ENCODE measurements at regions not wholly inside any gene's neighbourhood (a gene's known extent, or its start where the extent isn't known, plus 50 kb on each side); places are given as distances from the start of the nearest gene placed in this dataset.

DNA sequence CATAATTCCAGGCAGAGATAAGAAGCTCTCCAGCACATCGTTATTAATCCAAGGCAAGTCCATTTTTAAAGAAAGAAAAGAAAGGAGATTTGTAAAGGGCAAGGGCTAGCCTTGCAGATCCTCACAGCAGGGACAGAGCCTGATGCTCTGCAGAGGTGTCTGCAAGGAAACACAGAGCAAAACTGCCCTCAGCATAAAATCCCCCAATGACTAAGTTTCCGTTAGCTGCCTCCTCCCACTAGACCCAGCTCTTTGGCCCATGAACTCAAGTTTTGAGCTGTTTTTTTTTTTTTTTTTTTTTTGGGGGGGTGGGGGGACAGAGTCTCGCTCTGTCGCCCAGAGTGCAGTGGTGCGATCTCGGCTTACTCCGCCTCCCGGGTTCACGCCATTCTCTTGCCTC is 300.7 kb downstream of the MTERF1 start:
- Histone ChIP-seq H3K4me3 (ENCODE audit: low read length in 2 of 2) (no peak overlapping the region), H2AFZ (ENCODE audit: low read length) (no peak overlapping the region), H3K79me1 (ENCODE audit: low read depth, low read length) (no peaks in the 10 kb centered on the region), H2BK12ac (ENCODE audit: low read length) (no peak overlapping the region), H3K9me3 (replicated peaks in 1 of 2; ENCODE audit: control insufficient read depth in 2 of 2, insufficient read depth in 1 of 2, low read depth in 1 of 2, low read length in 2 of 2) (no peaks in the 10 kb centered on the region), H4K91ac (ENCODE audit: low read depth, low read length, poor library complexity) (no peak overlapping the region), H3K4me2 (ENCODE audit: insufficient read depth, low read length, poor library complexity, severe bottlenecking) (no peak overlapping the region), H3K14ac (ENCODE audit: low read length) (no peak overlapping the region), H4K8ac (ENCODE audit: low read depth, low read length) (no peak overlapping the region), H3K4me1 (ENCODE audit: control insufficient read depth in 2 of 2, insufficient read depth in 1 of 2, low read depth in 1 of 2, low read length in 2 of 2) (no peaks in the 10 kb centered on the region), H3K23ac (ENCODE audit: low read depth, low read length, poor library complexity) (no peak overlapping the region), H3K4ac (ENCODE audit: low read length) (no peak overlapping the region), H3K27me3 (ENCODE audit: control insufficient read depth in 3 of 3, insufficient read depth in 3 of 3, low read depth in 1 of 3, low read length in 3 of 3) (no peaks in the 10 kb centered on the region), H2BK15ac (ENCODE audit: low read length) (no peak overlapping the region), H3K27ac (replicated peaks; ENCODE audit: low read length) (no peak overlapping the region), H3K9ac (ENCODE audit: low read depth, low read length, poor library complexity) (no peak overlapping the region), H2BK120ac (ENCODE audit: low read depth, low read length) (no peak overlapping the region), H3K18ac (ENCODE audit: low read length) (no peak overlapping the region), H3K36me3 (replicated peaks in 1 of 2; ENCODE audit: control insufficient read depth in 2 of 2, insufficient read depth in 2 of 2, low read length in 2 of 2) (no peaks in the 10 kb centered on the region), H2BK5ac (ENCODE audit: low read length) (no peak overlapping the region), H2AK5ac (ENCODE audit: low read depth, low read length) (no peak overlapping the region)
- no CpG with 5 or more reads among the region's 9 CpGs for WGBS, 2 donors (ENCODE audit: extremely low coverage in 2 of 2, insufficient read length in 2 of 2, insufficient replicate concordance in 1 of 2)
- DNase-seq (ENCODE audit: low spot score): no peak

DNA sequence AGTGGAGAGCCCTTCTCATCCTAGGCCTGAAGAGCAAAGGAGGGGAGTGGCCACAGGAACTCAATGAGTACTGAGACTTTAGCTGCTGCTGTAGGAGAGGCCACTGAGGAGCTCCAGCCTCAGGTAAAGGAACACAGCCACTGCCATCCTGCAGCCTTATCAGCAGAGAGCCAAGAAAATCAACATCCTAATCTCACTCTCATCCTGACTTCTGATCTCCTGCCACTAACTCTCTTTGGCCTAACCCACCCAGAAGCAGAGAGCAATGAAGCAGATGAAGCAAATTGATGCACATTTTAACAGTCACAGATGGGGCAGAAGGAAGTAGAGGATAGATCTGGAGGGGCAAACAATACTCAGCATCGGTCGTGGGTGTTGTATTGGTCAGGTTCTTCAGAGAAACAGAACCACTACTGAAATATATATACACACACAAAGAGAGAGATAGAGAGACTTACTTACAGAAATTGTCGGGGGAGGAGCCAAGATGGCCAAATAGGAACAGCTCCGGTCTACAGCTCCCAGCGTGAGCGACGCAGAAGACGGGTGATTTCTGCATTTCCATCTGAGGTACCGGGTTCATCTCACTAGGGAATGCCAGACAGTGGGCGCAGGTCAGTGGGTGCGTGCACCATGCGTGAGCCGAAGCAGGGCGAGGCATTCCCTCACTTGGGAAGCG is 297.6 kb downstream of the MTERF1 start:
- Histone ChIP-seq H2BK5ac (ENCODE audit: low read length) (no peak overlapping the region), H3K4me2 (ENCODE audit: insufficient read depth, low read length, poor library complexity, severe bottlenecking) (no peak overlapping the region), H3K27ac (replicated peaks; ENCODE audit: low read length) (no peak overlapping the region), H4K91ac (ENCODE audit: low read depth, low read length, poor library complexity) (no peak overlapping the region), H3K79me1 (ENCODE audit: low read depth, low read length) (no peaks in the 10 kb centered on the region), H2BK15ac (ENCODE audit: low read length) (no peak overlapping the region), H2BK12ac (ENCODE audit: low read length) (no peak overlapping the region), H3K27me3 (ENCODE audit: control insufficient read depth in 3 of 3, insufficient read depth in 3 of 3, low read depth in 1 of 3, low read length in 3 of 3) (no peaks in the 10 kb centered on the region), H4K8ac (ENCODE audit: low read depth, low read length) (no peak overlapping the region), H2BK120ac (ENCODE audit: low read depth, low read length) (no peak overlapping the region), H3K36me3 (replicated peaks in 1 of 2; ENCODE audit: control insufficient read depth in 2 of 2, insufficient read depth in 2 of 2, low read length in 2 of 2) (no peaks in the 10 kb centered on the region), H3K4ac (ENCODE audit: low read length) (no peak overlapping the region), H2AFZ (ENCODE audit: low read length) (no peak overlapping the region), H3K4me3 (ENCODE audit: low read length in 2 of 2) (no peak overlapping the region), H2AK5ac (ENCODE audit: low read depth, low read length) (no peak overlapping the region), H3K9me3 (replicated peaks in 1 of 2; ENCODE audit: control insufficient read depth in 2 of 2, insufficient read depth in 1 of 2, low read depth in 1 of 2, low read length in 2 of 2) (no peaks in the 10 kb centered on the region), H3K23ac (ENCODE audit: low read depth, low read length, poor library complexity) (no peak overlapping the region), H3K9ac (ENCODE audit: low read depth, low read length, poor library complexity) (no peak overlapping the region), H3K4me1 (ENCODE audit: control insufficient read depth in 2 of 2, insufficient read depth in 1 of 2, low read depth in 1 of 2, low read length in 2 of 2) (no peaks in the 10 kb centered on the region), H3K14ac (ENCODE audit: low read length) (no peak overlapping the region), H3K18ac (ENCODE audit: low read length) (no peak overlapping the region)
- DNase-seq (ENCODE audit: low spot score): no peak
- no CpG with 5 or more reads among the region's 15 CpGs for WGBS, 2 donors (ENCODE audit: extremely low coverage in 2 of 2, insufficient read length in 2 of 2, insufficient replicate concordance in 1 of 2)

DNA sequence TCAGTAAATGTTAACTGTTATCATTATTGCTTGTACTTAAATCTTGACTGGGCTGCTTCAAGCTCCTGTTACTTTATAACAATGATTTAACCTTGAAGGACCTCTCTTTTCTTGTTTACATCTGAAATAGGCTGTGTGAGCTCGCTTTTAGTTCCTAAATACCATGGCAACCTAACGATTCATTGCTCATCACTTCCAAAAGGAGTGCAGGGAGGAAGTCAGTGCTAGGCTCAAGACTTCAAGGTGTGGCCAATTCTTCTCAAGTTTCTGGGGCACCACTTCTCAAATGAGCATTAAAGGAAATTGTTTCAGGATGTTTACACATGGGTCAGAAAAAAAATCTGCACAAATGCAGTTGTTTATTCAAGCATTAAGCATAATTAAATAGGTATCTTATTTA is 284.2 kb downstream of the MTERF1 start:
- H3K4me2 ChIP-seq (ENCODE audit: insufficient read depth, low read length, poor library complexity, severe bottlenecking): no peak overlapping the region
- no peak overlapping the region for H4K91ac ChIP-seq (ENCODE audit: low read depth, low read length, poor library complexity)
- H2BK15ac ChIP-seq (ENCODE audit: low read length): no peak overlapping the region
- no peaks in the 10 kb centered on the region for H3K36me3 ChIP-seq (replicated peaks in 1 of 2; ENCODE audit: control insufficient read depth in 2 of 2, insufficient read depth in 2 of 2, low read length in 2 of 2)
- no peak overlapping the region for H3K23ac ChIP-seq (ENCODE audit: low read depth, low read length, poor library complexity)
- DNase-seq (ENCODE audit: low spot score): no peak
- no peak overlapping the region for H2BK12ac ChIP-seq (ENCODE audit: low read length)
- no peak overlapping the region for H2BK120ac ChIP-seq (ENCODE audit: low read depth, low read length)
- H3K14ac ChIP-seq (ENCODE audit: low read length): no peak overlapping the region
- no peak overlapping the region for H3K9ac ChIP-seq (ENCODE audit: low read depth, low read length, poor library complexity)
- H3K4ac ChIP-seq (ENCODE audit: low read length): no peak overlapping the region
- H4K8ac ChIP-seq (ENCODE audit: low read depth, low read length): no peak overlapping the region
- H3K4me3 ChIP-seq (ENCODE audit: low read length in 2 of 2): no peak overlapping the region
- no peaks in the 10 kb centered on the region for H3K79me1 ChIP-seq (ENCODE audit: low read depth, low read length)
- no peak overlapping the region for H3K18ac ChIP-seq (ENCODE audit: low read length)
- H3K4me1 ChIP-seq (ENCODE audit: control insufficient read depth in 2 of 2, insufficient read depth in 1 of 2, low read depth in 1 of 2, low read length in 2 of 2): no peaks in the 10 kb centered on the region
- H2AK5ac ChIP-seq (ENCODE audit: low read depth, low read length): no peak overlapping the region
- no peak overlapping the region for H2BK5ac ChIP-seq (ENCODE audit: low read length)
- no CpG with 5 or more reads among the region's 2 CpGs for WGBS, 2 donors (ENCODE audit: extremely low coverage in 2 of 2, insufficient read length in 2 of 2, insufficient replicate concordance in 1 of 2)
- H3K9me3 ChIP-seq (replicated peaks in 1 of 2; ENCODE audit: control insufficient read depth in 2 of 2, insufficient read depth in 1 of 2, low read depth in 1 of 2, low read length in 2 of 2): no peaks in the 10 kb centered on the region
- H3K27me3 ChIP-seq (ENCODE audit: control insufficient read depth in 3 of 3, insufficient read depth in 3 of 3, low read depth in 1 of 3, low read length in 3 of 3): no peaks in the 10 kb centered on the region
- H2AFZ ChIP-seq (ENCODE audit: low read length): no peak overlapping the region
- H3K27ac ChIP-seq (replicated peaks; ENCODE audit: low read length): no peak overlapping the region

DNA sequence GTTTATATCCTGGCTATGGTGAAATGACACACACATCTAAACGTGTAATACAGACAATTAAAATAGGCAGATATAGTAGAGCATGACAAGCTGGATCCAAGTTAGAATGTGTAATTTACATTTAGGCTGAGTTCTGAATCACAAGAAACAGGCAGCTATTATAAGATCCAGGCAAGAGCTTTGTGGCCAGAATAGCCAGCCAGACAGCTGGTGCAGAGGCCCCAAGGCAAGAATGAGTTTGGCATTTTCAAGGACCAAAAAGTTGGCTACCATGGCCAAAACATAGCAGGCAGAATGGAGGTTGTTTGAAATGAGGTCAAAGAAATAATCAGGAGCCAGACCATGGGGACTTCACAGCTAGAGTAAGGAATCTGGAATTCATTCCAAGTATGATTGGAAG is 281.7 kb downstream of the MTERF1 start:
- Histone ChIP-seq H3K9ac (ENCODE audit: low read depth, low read length, poor library complexity) (no peak overlapping the region), H3K79me1 (ENCODE audit: low read depth, low read length) (no peaks in the 10 kb centered on the region), H3K4ac (ENCODE audit: low read length) (no peak overlapping the region), H3K14ac (ENCODE audit: low read length) (no peak overlapping the region), H3K36me3 (replicated peaks in 1 of 2; ENCODE audit: control insufficient read depth in 2 of 2, insufficient read depth in 2 of 2, low read length in 2 of 2) (no peaks in the 10 kb centered on the region), H3K9me3 (replicated peaks in 1 of 2; ENCODE audit: control insufficient read depth in 2 of 2, insufficient read depth in 1 of 2, low read depth in 1 of 2, low read length in 2 of 2) (no peaks in the 10 kb centered on the region), H4K8ac (ENCODE audit: low read depth, low read length) (no peak overlapping the region), H4K91ac (ENCODE audit: low read depth, low read length, poor library complexity) (no peak overlapping the region), H3K4me1 (ENCODE audit: control insufficient read depth in 2 of 2, insufficient read depth in 1 of 2, low read depth in 1 of 2, low read length in 2 of 2) (no peaks in the 10 kb centered on the region), H2BK12ac (ENCODE audit: low read length) (no peak overlapping the region), H2AFZ (ENCODE audit: low read length) (no peak overlapping the region), H3K27me3 (ENCODE audit: control insufficient read depth in 3 of 3, insufficient read depth in 3 of 3, low read depth in 1 of 3, low read length in 3 of 3) (no peaks in the 10 kb centered on the region), H2BK120ac (ENCODE audit: low read depth, low read length) (no peak overlapping the region), H2BK5ac (ENCODE audit: low read length) (no peak overlapping the region), H3K27ac (replicated peaks; ENCODE audit: low read length) (no peak overlapping the region), H3K23ac (ENCODE audit: low read depth, low read length, poor library complexity) (no peak overlapping the region), H2BK15ac (ENCODE audit: low read length) (no peak overlapping the region), H2AK5ac (ENCODE audit: low read depth, low read length) (no peak overlapping the region), H3K4me3 (ENCODE audit: low read length in 2 of 2) (no peak overlapping the region), H3K4me2 (ENCODE audit: insufficient read depth, low read length, poor library complexity, severe bottlenecking) (no peak overlapping the region), H3K18ac (ENCODE audit: low read length) (no peak overlapping the region)
- WGBS, 2 donors (ENCODE audit: extremely low coverage in 2 of 2, insufficient read length in 2 of 2, insufficient replicate concordance in 1 of 2): no CpG with 5 or more reads among the region's 1 CpG
- no peak for DNase-seq (ENCODE audit: low spot score)
